Hepatocyte (in vitro differentiated cells): ENCODE measurements at regions not wholly inside any gene's neighbourhood (a gene's known extent, or its start where the extent isn't known, plus 50 kb on each side); places are given as distances from the start of the nearest gene placed in this dataset.

Experiments
- DNase-seq: peaks from one replicate; pipeline ENCODE4 v3.0.0-alpha.2; 2016; ENCODE audit warnings: low spot score
- H2AFZ ChIP-seq: fragments of 200-600 bp; sonication (generic); 2 replicates; pipeline ENCODE4 v1.6.0; 2016; ENCODE audit warnings: antibody characterized with exemption, mild to moderate bottlenecking
- H3K27ac ChIP-seq: fragments of 200-600 bp; sonication (generic); 2 replicates; pipeline ENCODE4 v1.5.1; 2016; ENCODE audit warnings: mild to moderate bottlenecking
- H3K27me3 ChIP-seq: fragments of 200-600 bp; sonication (generic); 2 replicates; pipeline ENCODE4 v1.6.1; 2016
- H3K36me3 ChIP-seq: fragments of 200-600 bp; sonication (generic); replicated peaks from 2 replicates; pipeline ENCODE4 v1.5.1; 2016; ENCODE audit warnings: low read depth; ENCODE audit not compliant: insufficient read depth
- H3K4me1 ChIP-seq: fragments of 200-600 bp; sonication (generic); 2 replicates; pipeline ENCODE4 v1.5.1; 2016; ENCODE audit warnings: mild to moderate bottlenecking, moderate library complexity; ENCODE audit not compliant: insufficient read depth
- H3K4me2 ChIP-seq: fragments of 200-600 bp; sonication (generic); 2 replicates; pipeline ENCODE4 v1.6.0; 2016
- H3K4me3 ChIP-seq: fragments of 200-600 bp; sonication (generic); 2 replicates; pipeline ENCODE4 v1.5.1; 2016; ENCODE audit warnings: mild to moderate bottlenecking
- H3K79me2 ChIP-seq: fragments of 200-600 bp; sonication (generic); 2 replicates; pipeline ENCODE4 v1.6.0; 2017; ENCODE audit warnings: mild to moderate bottlenecking
- H3K9me2 ChIP-seq: fragments of 200-600 bp; sonication (generic); replicated peaks from 2 replicates; pipeline ENCODE4 v1.6.0; 2017; ENCODE audit warnings: mild to moderate bottlenecking; ENCODE audit not compliant: insufficient read depth
- H3K9me3 ChIP-seq: fragments of 200-600 bp; sonication (generic); 2 replicates; pipeline ENCODE4 v1.5.1; 2016; ENCODE audit warnings: low read depth, mild to moderate bottlenecking
- H4K20me1 ChIP-seq: fragments of 200-600 bp; sonication (generic); 2 replicates; pipeline ENCODE4 v1.6.0; 2016; ENCODE audit warnings: mild to moderate bottlenecking; ENCODE audit not compliant: insufficient read depth, poor library complexity, severe bottlenecking
- EZH2 ChIP-seq: fragments of 200-600 bp; sonication (generic); IDR thresholded peaks from 2 replicates; pipeline ENCODE4 v1.6.1; 2016; ENCODE audit warnings: antibody characterized with exemption, mild to moderate bottlenecking, borderline replicate concordance
- EZH2phosphoT487 ChIP-seq: fragments of 200-600 bp; sonication (generic); IDR thresholded peaks from one replicate; pipeline ENCODE4 v1.6.1; 2018; ENCODE audit warnings: antibody characterized with exemption, mild to moderate bottlenecking, low read depth, moderate library complexity; ENCODE audit not compliant: unreplicated experiment, severe bottlenecking
- WGBS: methylation state at CpG from one replicate; pipeline ENCODE4 v1.1.6; 2016; ENCODE audit warnings: low lambda C conversion rate; ENCODE audit errors: missing lambda C conversion rate; 5-methylcytosine and 5-hydroxymethylcytosine counted together
- TF ChIP-seq, protein P1 (sequence below): fragments of 200-600 bp; sonication (generic); IDR thresholded peaks from 2 replicates; pipeline ENCODE4 v1.5.1; 2016; ENCODE audit warnings: antibody characterized with exemption, mild to moderate bottlenecking; ENCODE audit not compliant: poor library complexity

DNA sequence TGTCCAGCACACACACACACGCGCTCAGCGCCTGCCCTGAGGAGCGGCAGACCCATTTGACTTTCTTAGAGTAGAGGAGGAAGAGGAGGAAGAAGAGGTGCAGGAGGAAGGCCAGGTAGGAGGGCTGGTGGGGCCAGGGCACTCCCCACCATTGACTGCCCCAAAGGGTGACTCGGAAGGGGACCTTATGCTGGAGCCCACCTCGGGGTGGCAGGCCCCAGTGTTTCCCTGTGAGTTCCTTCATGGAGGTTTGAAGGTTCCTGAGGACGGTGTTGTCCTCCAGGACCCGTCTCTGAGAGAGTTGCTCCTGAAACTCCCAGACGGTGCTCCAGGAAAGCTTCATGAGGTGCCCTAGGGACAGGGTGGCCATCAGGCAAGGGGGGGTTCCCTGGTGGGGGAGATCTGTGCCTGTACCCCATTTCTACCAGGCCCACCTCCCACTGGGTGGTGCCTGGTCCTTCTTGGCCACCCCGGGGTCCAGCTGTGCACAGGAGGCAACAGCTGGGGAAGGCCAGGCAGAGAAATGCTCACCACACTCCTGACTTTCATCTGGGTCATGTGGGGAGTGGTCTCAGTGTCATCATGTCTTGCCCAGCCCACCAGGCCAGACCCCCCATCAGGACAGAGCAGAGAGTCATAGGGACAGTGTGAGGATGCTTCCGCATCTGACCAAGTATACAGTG lies 89.5 kb downstream of the TNFRSF13B start:
- no peaks in the 10 kb centered on the region for H4K20me1 ChIP-seq
- TF ChIP-seq EZH2phosphoT487 (no peak), EZH2 (no peak)
- TF ChIP-seq, protein P1, sequence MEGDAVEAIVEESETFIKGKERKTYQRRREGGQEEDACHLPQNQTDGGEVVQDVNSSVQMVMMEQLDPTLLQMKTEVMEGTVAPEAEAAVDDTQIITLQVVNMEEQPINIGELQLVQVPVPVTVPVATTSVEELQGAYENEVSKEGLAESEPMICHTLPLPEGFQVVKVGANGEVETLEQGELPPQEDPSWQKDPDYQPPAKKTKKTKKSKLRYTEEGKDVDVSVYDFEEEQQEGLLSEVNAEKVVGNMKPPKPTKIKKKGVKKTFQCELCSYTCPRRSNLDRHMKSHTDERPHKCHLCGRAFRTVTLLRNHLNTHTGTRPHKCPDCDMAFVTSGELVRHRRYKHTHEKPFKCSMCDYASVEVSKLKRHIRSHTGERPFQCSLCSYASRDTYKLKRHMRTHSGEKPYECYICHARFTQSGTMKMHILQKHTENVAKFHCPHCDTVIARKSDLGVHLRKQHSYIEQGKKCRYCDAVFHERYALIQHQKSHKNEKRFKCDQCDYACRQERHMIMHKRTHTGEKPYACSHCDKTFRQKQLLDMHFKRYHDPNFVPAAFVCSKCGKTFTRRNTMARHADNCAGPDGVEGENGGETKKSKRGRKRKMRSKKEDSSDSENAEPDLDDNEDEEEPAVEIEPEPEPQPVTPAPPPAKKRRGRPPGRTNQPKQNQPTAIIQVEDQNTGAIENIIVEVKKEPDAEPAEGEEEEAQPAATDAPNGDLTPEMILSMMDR: no peak
- H3K27me3 ChIP-seq: no peaks in the 10 kb centered on the region
- H3K4me3 ChIP-seq: no peak overlapping the region
- H3K27ac ChIP-seq: no peak overlapping the region
- no peak overlapping the region for H2AFZ ChIP-seq
- no peak overlapping the region for H3K4me2 ChIP-seq
- H3K36me3 ChIP-seq: no peaks in the 10 kb centered on the region
- DNase-seq: no peak
- H3K4me1 ChIP-seq: no peaks in the 10 kb centered on the region
- 93% methylated on average over 11 of the region's 11 CpGs for WGBS
- no peaks in the 10 kb centered on the region for H3K9me2 ChIP-seq
- H3K9me3 ChIP-seq: no peaks in the 10 kb centered on the region
- H3K79me2 ChIP-seq: no peaks in the 10 kb centered on the region

DNA sequence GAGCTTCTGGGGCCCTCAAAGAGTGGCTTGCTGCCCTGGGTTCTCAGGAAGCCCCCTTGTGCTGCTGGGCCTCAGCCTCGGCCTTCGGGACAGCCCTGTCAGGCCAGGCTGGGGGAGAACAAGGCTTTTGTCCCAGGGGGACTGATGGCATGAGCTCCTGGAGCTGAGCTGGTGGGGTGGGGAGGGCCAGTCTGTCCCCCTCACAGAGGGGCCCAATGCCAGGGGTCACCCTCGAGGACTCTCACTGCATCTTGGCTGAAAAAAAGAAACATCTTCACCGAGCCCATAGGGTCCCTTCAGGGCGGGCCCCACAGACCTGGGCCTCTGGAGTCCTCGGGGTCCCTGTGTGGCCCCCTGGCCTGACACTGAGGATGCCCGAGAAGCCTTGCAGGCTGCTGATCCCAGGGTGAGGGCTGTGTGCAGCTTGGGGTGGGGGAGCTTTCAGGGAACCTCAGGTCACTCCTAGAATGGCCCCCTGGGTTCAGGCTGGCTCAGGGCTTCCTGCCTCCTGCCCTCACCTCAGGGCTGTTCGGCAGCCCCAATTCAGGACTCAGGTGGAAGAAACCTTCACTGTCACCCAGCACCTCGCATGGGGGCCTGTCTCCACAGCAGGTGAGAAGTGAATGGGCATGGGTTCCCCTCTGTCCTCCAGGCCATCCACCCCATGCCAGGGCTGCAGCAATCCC lies 90.5 kb downstream of the TNFRSF13B start:
- no peak for DNase-seq
- Histone ChIP-seq H4K20me1 (no peaks in the 10 kb centered on the region), H3K9me3 (no peaks in the 10 kb centered on the region), H3K9me2 (no peaks in the 10 kb centered on the region), H3K4me1 (no peaks in the 10 kb centered on the region), H3K27me3 (no peaks in the 10 kb centered on the region), H3K27ac (no peak overlapping the region), H2AFZ (no peak overlapping the region), H3K4me3 (no peak overlapping the region), H3K4me2 (no peak overlapping the region), H3K36me3 (no peaks in the 10 kb centered on the region), H3K79me2 (no peaks in the 10 kb centered on the region)
- WGBS: 96% methylated on average over 7 of the region's 9 CpGs
- TF ChIP-seq, protein P1: no peak
- TF ChIP-seq EZH2: no peak

DNA sequence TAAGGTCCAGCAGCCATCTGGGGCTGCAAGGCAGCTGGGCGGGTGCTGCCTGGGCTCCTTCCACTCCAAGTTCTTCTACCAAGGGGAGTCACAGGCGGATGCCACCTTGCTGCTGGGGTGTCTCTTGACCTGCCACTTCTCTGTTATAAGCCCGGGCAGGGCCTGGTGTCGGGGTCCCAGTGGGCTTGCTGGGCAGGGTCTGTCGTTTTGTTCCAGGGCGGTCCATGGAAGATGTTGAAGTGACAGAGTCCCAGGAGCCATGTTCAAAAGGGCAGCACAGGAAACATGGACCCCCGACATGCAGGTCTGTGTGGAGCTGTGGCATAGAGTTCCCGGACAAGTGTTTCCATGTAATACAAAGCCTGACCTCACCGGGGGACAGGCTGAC lies 91.1 kb downstream of the TNFRSF13B start:
- Histone ChIP-seq H3K27me3 (no peaks in the 10 kb centered on the region), H3K4me2 (no peak overlapping the region), H3K27ac (no peak overlapping the region), H4K20me1 (no peaks in the 10 kb centered on the region), H3K4me3 (no peak overlapping the region), H3K79me2 (no peaks in the 10 kb centered on the region), H3K9me2 (no peaks in the 10 kb centered on the region), H2AFZ (no peak overlapping the region), H3K9me3 (no peaks in the 10 kb centered on the region), H3K36me3 (no peaks in the 10 kb centered on the region), H3K4me1 (no peaks in the 10 kb centered on the region)
- DNase-seq: no peak
- TF ChIP-seq, protein P1: no peak
- TF ChIP-seq EZH2 (no peak), EZH2phosphoT487 (no peak)
- WGBS: 96% methylated on average over 9 of the region's 9 CpGs
